Keratinocyte (primary cell): ENCODE measurements at regions not wholly inside any gene's neighbourhood (a gene's known extent, or its start where the extent isn't known, plus 50 kb on each side); places are given as distances from the start of the nearest gene placed in this dataset.

Experiments
- EZH2 ChIP-seq: IDR thresholded peaks from one replicate; pipeline ENCODE4 v1.6.1; 2012; ENCODE audit warnings: inconsistent platforms, mild to moderate bottlenecking, low read length, moderate library complexity
- TF ChIP-seq, protein P1 (sequence below), 3 experiments: IDR thresholded peaks in 1 of 3; conservative IDR thresholded peaks in 1 of 3; optimal IDR thresholded peaks in 1 of 3; 2 replicates in 2 of 3; 3 replicates in 1 of 3; pipeline versions ENCODE3 to v1.5.1; 2011; ENCODE audit warnings: low read length in 3 of 3, mild to moderate bottlenecking in 3 of 3, moderate library complexity in 2 of 3, control low read depth in 1 of 3, inconsistent platforms in 1 of 3; ENCODE audit not compliant: insufficient read depth in 2 of 3; ENCODE audit errors: extremely low read depth in 1 of 3

GRCh38 chr6:117076076-117076475, 189.3 kb upstream of the VGLL2 start:
- TF ChIP-seq, protein P1, sequence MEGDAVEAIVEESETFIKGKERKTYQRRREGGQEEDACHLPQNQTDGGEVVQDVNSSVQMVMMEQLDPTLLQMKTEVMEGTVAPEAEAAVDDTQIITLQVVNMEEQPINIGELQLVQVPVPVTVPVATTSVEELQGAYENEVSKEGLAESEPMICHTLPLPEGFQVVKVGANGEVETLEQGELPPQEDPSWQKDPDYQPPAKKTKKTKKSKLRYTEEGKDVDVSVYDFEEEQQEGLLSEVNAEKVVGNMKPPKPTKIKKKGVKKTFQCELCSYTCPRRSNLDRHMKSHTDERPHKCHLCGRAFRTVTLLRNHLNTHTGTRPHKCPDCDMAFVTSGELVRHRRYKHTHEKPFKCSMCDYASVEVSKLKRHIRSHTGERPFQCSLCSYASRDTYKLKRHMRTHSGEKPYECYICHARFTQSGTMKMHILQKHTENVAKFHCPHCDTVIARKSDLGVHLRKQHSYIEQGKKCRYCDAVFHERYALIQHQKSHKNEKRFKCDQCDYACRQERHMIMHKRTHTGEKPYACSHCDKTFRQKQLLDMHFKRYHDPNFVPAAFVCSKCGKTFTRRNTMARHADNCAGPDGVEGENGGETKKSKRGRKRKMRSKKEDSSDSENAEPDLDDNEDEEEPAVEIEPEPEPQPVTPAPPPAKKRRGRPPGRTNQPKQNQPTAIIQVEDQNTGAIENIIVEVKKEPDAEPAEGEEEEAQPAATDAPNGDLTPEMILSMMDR (optimal IDR thresholded peaks at IDR 0.05 in 1 of 3, IDR thresholded peaks at IDR 0.05 in 1 of 3, conservative IDR thresholded peaks at IDR 0.05 in 1 of 3; ENCODE audit: extremely low read depth in 1 of 3, insufficient read depth in 2 of 3, low read length in 3 of 3), result no peak
- no peak for TF ChIP-seq EZH2
